Uterus (tissue), 3 donors: ENCODE measurements at regions not wholly inside any gene's neighbourhood (a gene's known extent, or its start where the extent isn't known, plus 50 kb on each side); places are given as distances from the start of the nearest gene placed in this dataset.

ENCODE experiments used
- DNase-seq, 2 donors: peaks; one replicate each; pipeline ENCODE4 v3.0.0-alpha.2; 2019 to 2020
- H3K27ac ChIP-seq, 2 donors: fragments of 200-600 bp; sonication (generic); 1 replicate in 1 of 2; 2 replicates in 1 of 2; pipeline ENCODE4 v1.5.1; 2016 to 2018
- H3K27me3 ChIP-seq, 2 donors: fragments of 200-600 bp; sonication (generic); one replicate each; pipeline ENCODE4 v1.5.1; 2018 to 2019; ENCODE audit warnings: control low read depth in 1 of 2
- H3K36me3 ChIP-seq, 2 donors: fragments of 200-600 bp; sonication (generic); one replicate each; pipeline ENCODE4 v1.5.1; 2019; ENCODE audit warnings: control low read depth in 1 of 2
- H3K4me1 ChIP-seq, 2 donors: fragments of 200-600 bp; sonication (generic); one replicate each; pipeline ENCODE4 v1.5.1; 2018 to 2019; ENCODE audit warnings: control low read depth in 1 of 2
- H3K4me3 ChIP-seq, 2 donors: fragments of 200-600 bp; sonication (generic); 1 replicate in 1 of 2; 2 replicates in 1 of 2; pipeline ENCODE4 v1.5.1; 2018 to 2019; ENCODE audit warnings: mild to moderate bottlenecking in 1 of 2
- H3K9me3 ChIP-seq, 2 donors: fragments of 200-600 bp; sonication (generic); one replicate each; pipeline ENCODE4 v1.5.1; 2019; ENCODE audit warnings: control low read depth in 1 of 2
- CTCF ChIP-seq, 4 experiments: fragments of 200-600 bp in 2 of 4; fragments of 450-650 bp in 2 of 4; sonication (generic) in 2 of 4; IDR thresholded peaks; one replicate each; pipeline ENCODE4 v1.5.1; 2016 to 2019; ENCODE audit warnings: antibody characterized with exemption in 4 of 4, mild to moderate bottlenecking in 2 of 4, moderate library complexity in 1 of 4
- POLR2A ChIP-seq, 2 donors: fragments of 450-650 bp; IDR thresholded peaks; one replicate each; pipeline ENCODE4 v1.6.1; 2016; ENCODE audit warnings: antibody characterized with exemption in 2 of 2, mild to moderate bottlenecking in 1 of 2, moderate library complexity in 1 of 2
- intact Hi-C: fragments of 100-400 bp; cut with DNase I; formaldehyde crosslinking; loops from one replicate; pipeline ENCODE4 v1.15.1; 2023; ENCODE audit warnings: low total_unique reads
- donor health status: DM: yes; HTN: yes; CAD: no.

GRCh38 chr3:190790185-190790584, 72.3 kb downstream of the GMNC start:
- no peaks in the 10 kb centered on the region for H3K36me3 ChIP-seq
- TF ChIP-seq CTCF (IDR thresholded peaks at IDR 0.05) (no peak), POLR2A (IDR thresholded peaks at IDR 0.05) (no peak)
- H3K4me1 ChIP-seq, result no peaks in the 10 kb centered on the region
- H3K9me3 ChIP-seq, result no peaks in the 10 kb centered on the region
- H3K4me3 ChIP-seq, result no peak overlapping the region
- H3K27ac ChIP-seq, result no peak overlapping the region
- intact Hi-C loops, result no loop called here
- no peak for DNase-seq
- no peaks in the 10 kb centered on the region for H3K27me3 ChIP-seq

- intact Hi-C loops, result no loop called here
- no peaks in the 10 kb centered on the region for H3K4me1 ChIP-seq
- H3K4me3 ChIP-seq, result no peak overlapping the region
- no peaks in the 10 kb centered on the region for H3K9me3 ChIP-seq
- TF ChIP-seq CTCF (IDR thresholded peaks at IDR 0.05), result no peak
- TF ChIP-seq POLR2A (IDR thresholded peaks at IDR 0.05), result no peak
- no peak overlapping the region for H3K27ac ChIP-seq
- no peaks in the 10 kb centered on the region for H3K36me3 ChIP-seq
- DNase-seq, result no peak
- H3K27me3 ChIP-seq, result no peaks in the 10 kb centered on the region
Observed at GRCh38 chr3:190786898-190787297, 75.6 kb downstream of the GMNC start.

DNA sequence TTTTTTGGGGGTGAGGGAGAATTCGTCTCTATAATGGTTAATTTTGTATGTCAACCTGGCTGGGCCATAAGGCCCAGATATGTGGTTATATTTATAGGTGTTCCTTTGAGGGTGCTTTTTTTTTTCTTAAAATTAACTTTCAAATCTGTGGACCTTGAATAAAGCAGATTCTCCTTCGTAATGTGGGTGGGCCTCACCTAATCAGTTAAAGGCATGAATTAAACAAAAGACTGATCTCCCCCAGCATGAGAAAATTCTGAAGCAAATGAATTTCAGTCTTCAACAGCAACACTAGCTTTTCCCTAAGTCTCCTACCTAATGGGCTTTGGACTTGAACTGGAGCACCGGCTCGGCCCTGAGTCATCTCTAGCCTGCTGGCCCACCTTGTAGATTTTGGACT, 77.4 kb downstream of the GMNC start:
- no peaks in the 10 kb centered on the region for H3K4me1 ChIP-seq
- TF ChIP-seq CTCF (IDR thresholded peaks at IDR 0.05) (no peak), POLR2A (IDR thresholded peaks at IDR 0.05) (no peak)
- no peak for DNase-seq
- no peaks in the 10 kb centered on the region for H3K9me3 ChIP-seq
- intact Hi-C loops, result no loop called here
- H3K4me3 ChIP-seq, result no peak overlapping the region
- H3K27me3 ChIP-seq, result no peaks in the 10 kb centered on the region
- H3K36me3 ChIP-seq, result no peaks in the 10 kb centered on the region
- H3K27ac ChIP-seq, result no peak overlapping the region

- H3K4me1 ChIP-seq, result no peaks in the 10 kb centered on the region
- intact Hi-C loops, result no loop called here
- H3K4me3 ChIP-seq, result no peak overlapping the region
- no peaks in the 10 kb centered on the region for H3K9me3 ChIP-seq
- no peaks in the 10 kb centered on the region for H3K27me3 ChIP-seq
- no peak for DNase-seq
- H3K27ac ChIP-seq, result no peak overlapping the region
- TF ChIP-seq CTCF (IDR thresholded peaks at IDR 0.05) (no peak), POLR2A (IDR thresholded peaks at IDR 0.05) (no peak)
- H3K36me3 ChIP-seq, result no peaks in the 10 kb centered on the region
Observed at GRCh38 chr3:190780524-190780923, 82.0 kb downstream of the GMNC start.

- H3K4me3 ChIP-seq, result no peak overlapping the region
- intact Hi-C loops, result no loop called here
- TF ChIP-seq CTCF (IDR thresholded peaks at IDR 0.05) (no peak), POLR2A (IDR thresholded peaks at IDR 0.05) (no peak)
- no peaks in the 10 kb centered on the region for H3K9me3 ChIP-seq
- no peaks in the 10 kb centered on the region for H3K27me3 ChIP-seq
- H3K27ac ChIP-seq, result no peak overlapping the region
- no peaks in the 10 kb centered on the region for H3K36me3 ChIP-seq
- no peaks in the 10 kb centered on the region for H3K4me1 ChIP-seq
- no peak for DNase-seq
Observed at GRCh38 chr3:190774633-190775032, 87.9 kb downstream of the GMNC start.
